ENCODE measurements at regions not wholly inside any gene's neighbourhood (a gene's known extent, or its start where the extent isn't known, plus 50 kb on each side); places are given as distances from the start of the nearest gene placed in this dataset.

DNA sequence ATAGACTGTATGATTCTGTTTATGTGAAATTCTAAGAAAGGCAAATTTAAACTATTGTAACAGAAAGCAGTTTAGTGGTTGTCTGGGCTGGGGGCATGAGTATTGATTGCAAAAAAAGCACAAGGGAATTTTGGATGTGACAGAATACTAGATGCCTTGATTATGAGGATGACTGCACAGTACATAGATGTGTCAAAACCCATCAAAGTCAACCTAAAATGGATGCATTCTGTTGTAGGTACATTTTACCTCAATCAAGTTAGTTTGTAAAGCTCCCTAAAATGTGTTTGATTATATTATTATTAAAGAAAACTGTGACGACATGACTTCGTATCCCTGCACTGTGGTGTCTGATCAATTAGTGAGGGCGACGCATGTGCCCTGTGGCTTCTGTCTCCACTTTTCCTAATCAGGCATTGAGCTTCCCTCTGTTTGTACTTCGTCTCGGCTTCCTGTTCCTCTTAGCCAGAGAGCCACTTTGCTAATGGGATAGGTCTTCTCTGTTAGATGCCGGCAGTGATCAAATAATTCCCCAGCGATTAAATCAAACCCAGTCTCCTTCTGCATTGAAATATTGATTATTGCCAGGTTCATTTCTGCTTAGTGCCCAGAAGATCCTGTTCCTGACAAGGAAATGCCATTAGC, 118.3 kb upstream of the GGTLC1 start:
- no peak for ATAC-seq
- no peaks in the 10 kb centered on the region for H3K4me1 ChIP-seq (replicated peaks in 1 of 2; ENCODE audit: control insufficient read depth in 2 of 2, insufficient read depth in 2 of 2, low read length in 2 of 2)
- intact Hi-C loops (cut with micrococcal nuclease), result no loop called here
- no peaks in the 10 kb centered on the region for H4K20me1 ChIP-seq (replicated peaks; ENCODE audit: control insufficient read depth, insufficient read depth, low read length)
- H3K27me3 ChIP-seq (ENCODE audit: control insufficient read depth in 2 of 2, insufficient read depth in 2 of 2, low read length in 2 of 2), result no peaks in the 10 kb centered on the region
- DNase-seq (ENCODE audit: extremely low read depth in 1 of 4, low spot score in 3 of 4), result no peak
- no peaks in the 10 kb centered on the region for H3K9me1 ChIP-seq (ENCODE audit: control insufficient read depth, insufficient read depth, low read length)
- ChIA-PET POLR2A (interaction anchor here (0.6 kb wide), 1 partner anchor 676 kb away, joined by 3 read pairs; no protein-coding TSS in a partner anchor), CTCF (ENCODE audit: low intra/inter-chr PET ratio) (no interaction called here)
- no peaks in the 10 kb centered on the region for H3K9me3 ChIP-seq (replicated peaks; ENCODE audit: control insufficient read depth, insufficient read depth, low read depth, low read length)
- in situ Hi-C loops (cut with MboI), result no loop called here
- H3K9ac ChIP-seq (ENCODE audit: insufficient read depth in 1 of 2, low read depth in 2 of 2, low read length in 2 of 2), result no peak overlapping the region
- H3K36me3 ChIP-seq (ENCODE audit: control insufficient read depth, insufficient read depth, low read length), result no peaks in the 10 kb centered on the region
- H3K4me2 ChIP-seq (ENCODE audit: insufficient read depth, low read length), result no peak overlapping the region
- no peak for FAIRE-seq
- no peak overlapping the region for H3K27ac ChIP-seq (ENCODE audit: extremely low read depth, low read depth, low read length)
- H3K4me3 ChIP-seq, result no peak overlapping the region
- 0% methylated on average over 8 of the region's 8 CpGs for WGBS (ENCODE audit: insufficient coverage, low coverage, missing lambda C conversion rate)
- TF ChIP-seq ZNF778 (CRISPR knock-in tag; IDR thresholded peaks at IDR 0.05) (no peak), ERF (CRISPR knock-in tag; IDR thresholded peaks at IDR 0.05) (no peak)
- no peak overlapping the region for H2AFZ ChIP-seq (ENCODE audit: low read depth, low read length)
- BruUV-seq (replicated peaks), result no TSS peak
- H3K79me2 ChIP-seq (ENCODE audit: control insufficient read depth, insufficient read depth, low read length), result no peaks in the 10 kb centered on the region

DNA sequence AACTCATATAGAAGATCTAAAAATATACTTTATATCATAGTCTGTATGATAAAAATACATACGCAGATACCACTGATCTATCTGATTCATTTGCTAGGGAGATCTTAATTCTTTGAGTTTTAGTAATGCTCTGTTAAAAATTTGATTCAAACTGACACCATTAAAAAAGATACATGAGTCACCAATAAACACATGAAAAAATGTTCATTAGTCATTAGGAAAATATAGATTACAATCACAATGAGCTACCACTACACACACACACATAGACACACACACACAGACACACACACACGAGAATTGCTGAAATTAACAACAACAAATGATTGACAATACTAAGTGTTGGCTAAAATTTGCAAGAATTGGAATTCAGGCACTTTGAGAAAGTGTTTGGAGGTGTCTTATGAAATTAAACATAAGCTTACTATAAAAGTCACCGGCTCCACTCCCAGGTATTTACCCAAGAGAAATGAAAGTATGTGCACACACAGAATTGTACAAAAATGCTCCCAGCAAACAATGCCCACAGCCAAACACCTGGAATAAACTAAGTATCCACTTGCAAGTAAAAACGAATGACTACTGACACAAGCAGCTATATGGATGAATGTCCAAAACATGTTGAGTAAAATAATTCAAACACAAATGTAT, 117.7 kb upstream of the GGTLC1 start:
- H3K27ac ChIP-seq (ENCODE audit: extremely low read depth, low read depth, low read length), result no peak overlapping the region
- TF ChIP-seq NCOR1 (IDR thresholded peaks at IDR 0.05) (no peak), SMC3 (conservative IDR thresholded peaks at IDR 0.05; ENCODE audit: insufficient read depth, low read depth, low read length) (no peak), GATAD2A (IDR thresholded peaks at IDR 0.05) (no peak)
- TF ChIP-seq, protein P1, sequence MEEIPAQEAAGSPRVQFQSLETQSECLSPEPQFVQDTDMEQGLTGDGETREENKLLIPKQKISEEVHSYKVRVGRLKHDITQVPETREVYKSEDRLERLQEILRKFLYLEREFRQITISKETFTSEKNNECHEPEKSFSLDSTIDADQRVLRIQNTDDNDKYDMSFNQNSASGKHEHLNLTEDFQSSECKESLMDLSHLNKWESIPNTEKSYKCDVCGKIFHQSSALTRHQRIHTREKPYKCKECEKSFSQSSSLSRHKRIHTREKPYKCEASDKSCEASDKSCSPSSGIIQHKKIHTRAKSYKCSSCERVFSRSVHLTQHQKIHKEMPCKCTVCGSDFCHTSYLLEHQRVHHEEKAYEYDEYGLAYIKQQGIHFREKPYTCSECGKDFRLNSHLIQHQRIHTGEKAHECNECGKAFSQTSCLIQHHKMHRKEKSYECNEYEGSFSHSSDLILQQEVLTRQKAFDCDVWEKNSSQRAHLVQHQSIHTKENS (CRISPR knock-in tag; IDR thresholded peaks at IDR 0.05), result no peak
- TF ChIP-seq, protein P2, sequence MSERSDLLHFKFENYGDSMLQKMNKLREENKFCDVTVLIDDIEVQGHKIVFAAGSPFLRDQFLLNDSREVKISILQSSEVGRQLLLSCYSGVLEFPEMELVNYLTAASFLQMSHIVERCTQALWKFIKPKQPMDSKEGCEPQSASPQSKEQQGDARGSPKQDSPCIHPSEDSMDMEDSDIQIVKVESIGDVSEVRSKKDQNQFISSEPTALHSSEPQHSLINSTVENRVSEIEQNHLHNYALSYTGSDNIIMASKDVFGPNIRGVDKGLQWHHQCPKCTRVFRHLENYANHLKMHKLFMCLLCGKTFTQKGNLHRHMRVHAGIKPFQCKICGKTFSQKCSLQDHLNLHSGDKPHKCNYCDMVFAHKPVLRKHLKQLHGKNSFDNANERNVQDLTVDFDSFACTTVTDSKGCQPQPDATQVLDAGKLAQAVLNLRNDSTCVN (CRISPR knock-in tag; IDR thresholded peaks at IDR 0.05), result no peak
- in situ Hi-C loops (cut with MboI) (no loop called here), intact Hi-C loops (cut with micrococcal nuclease) (no loop called here)
- no peaks in the 10 kb centered on the region for H3K36me3 ChIP-seq (ENCODE audit: control insufficient read depth, insufficient read depth, low read length)
- 3% methylated on average over 4 of the region's 4 CpGs for WGBS (ENCODE audit: insufficient coverage, low coverage, missing lambda C conversion rate)
- no peaks in the 10 kb centered on the region for H3K27me3 ChIP-seq (ENCODE audit: control insufficient read depth in 2 of 2, insufficient read depth in 2 of 2, low read length in 2 of 2)
- no peak overlapping the region for H3K4me2 ChIP-seq (ENCODE audit: insufficient read depth, low read length)
- no peak overlapping the region for H3K4me3 ChIP-seq
- H3K9me3 ChIP-seq (replicated peaks; ENCODE audit: control insufficient read depth, insufficient read depth, low read depth, low read length), result no peaks in the 10 kb centered on the region
- H3K9me1 ChIP-seq (ENCODE audit: control insufficient read depth, insufficient read depth, low read length), result no peaks in the 10 kb centered on the region
- ATAC-seq (no peak), FAIRE-seq (no peak), DNase-seq (ENCODE audit: extremely low read depth in 1 of 4, low spot score in 3 of 4) (no peak)
- ChIA-PET POLR2A (interaction anchor here (0.6 kb wide), 1 partner anchor 677 kb away, joined by 3 read pairs; no protein-coding TSS in a partner anchor), CTCF (ENCODE audit: low intra/inter-chr PET ratio) (no interaction called here)
- H3K4me1 ChIP-seq (replicated peaks in 1 of 2; ENCODE audit: control insufficient read depth in 2 of 2, insufficient read depth in 2 of 2, low read length in 2 of 2), result no peaks in the 10 kb centered on the region
- H3K9ac ChIP-seq (ENCODE audit: insufficient read depth in 1 of 2, low read depth in 2 of 2, low read length in 2 of 2), result no peak overlapping the region
- H3K79me2 ChIP-seq (ENCODE audit: control insufficient read depth, insufficient read depth, low read length), result no peaks in the 10 kb centered on the region
- no peaks in the 10 kb centered on the region for H4K20me1 ChIP-seq (replicated peaks; ENCODE audit: control insufficient read depth, insufficient read depth, low read length)
- H2AFZ ChIP-seq (ENCODE audit: low read depth, low read length), result no peak overlapping the region
- no TSS peak for BruUV-seq (replicated peaks)

Measured in K562 (cell line).